ENCODE measurements at regions not wholly inside any gene's neighbourhood (a gene's known extent, or its start where the extent isn't known, plus 50 kb on each side); places are given as distances from the start of the nearest gene placed in this dataset.

- TF ChIP-seq CTCF (IDR thresholded peaks at IDR 0.05 in 2 of 3, conservative IDR thresholded peaks at IDR 0.05 in 1 of 3; ENCODE audit: borderline replicate concordance in 1 of 3, insufficient read depth in 1 of 3, low read depth in 2 of 3, low read length in 2 of 3) (no peak), EGR1 (IDR thresholded peaks at IDR 0.05; ENCODE audit: low read depth) (no peak)
Observed at GRCh38 chr13:27374126-27374613, 50.2 kb upstream of the GTF3A start (continued).

Data from HCT116 (cell line).